Endothelial cell of umbilical vein (primary cell): ENCODE measurements at regions not wholly inside any gene's neighbourhood (a gene's known extent, or its start where the extent isn't known, plus 50 kb on each side); places are given as distances from the start of the nearest gene placed in this dataset.
A peak's percentile ranks its signal among the peaks of the same experiment; 100 is the strongest.

Source experiments
- EZH2 ChIP-seq: IDR thresholded peaks from 2 replicates; pipeline ENCODE4 v1.6.1; 2012; ENCODE audit warnings: borderline replicate concordance, low read depth, mild to moderate bottlenecking, moderate library complexity, low read length, inconsistent platforms; ENCODE audit not compliant: severe bottlenecking
- FOS ChIP-seq: IDR thresholded peaks from 2 replicates; pipeline ENCODE4 v1.6.1; 2011; ENCODE audit warnings: mild to moderate bottlenecking, low read length, moderate library complexity, borderline replicate concordance; ENCODE audit not compliant: insufficient read depth
- GATA2 ChIP-seq: IDR thresholded peaks from 2 replicates; pipeline ENCODE4 v1.7.0; 2011; ENCODE audit warnings: low read depth, mild to moderate bottlenecking, moderate library complexity, mixed read lengths, low read length; ENCODE audit not compliant: insufficient read length, insufficient read depth
- JUN ChIP-seq: IDR thresholded peaks from 2 replicates; pipeline ENCODE4 v1.6.1; 2011; ENCODE audit warnings: borderline replicate concordance, low read depth; ENCODE audit not compliant: insufficient read length, insufficient read depth
- MAX ChIP-seq: IDR thresholded peaks from 2 replicates; pipeline ENCODE4 v1.6.1; 2011; ENCODE audit not compliant: insufficient read depth, insufficient read length
- POLR2A ChIP-seq: IDR thresholded peaks from 2 replicates; pipeline ENCODE4 v1.6.1; 2012; ENCODE audit warnings: low read depth, mild to moderate bottlenecking, control low read depth, low read length
- POLR2AphosphoS5 ChIP-seq: IDR thresholded peaks from 2 replicates; pipeline ENCODE4 v1.6.1; 2012; ENCODE audit warnings: low read depth, mild to moderate bottlenecking, control low read depth, low read length, moderate library complexity; ENCODE audit not compliant: insufficient read depth
- TF ChIP-seq, protein P1 (sequence below), 2 donors: IDR thresholded peaks; 1 replicate in 1 of 2; 2 replicates in 1 of 2; pipeline ENCODE4 v1.5.1; 2011; ENCODE audit warnings: low read length in 2 of 2, mild to moderate bottlenecking in 2 of 2, moderate library complexity in 2 of 2, control low read depth in 1 of 2, inconsistent platforms in 1 of 2, low read depth in 1 of 2; ENCODE audit not compliant: insufficient read depth in 1 of 2; ENCODE audit errors: extremely low read depth in 1 of 2

DNA sequence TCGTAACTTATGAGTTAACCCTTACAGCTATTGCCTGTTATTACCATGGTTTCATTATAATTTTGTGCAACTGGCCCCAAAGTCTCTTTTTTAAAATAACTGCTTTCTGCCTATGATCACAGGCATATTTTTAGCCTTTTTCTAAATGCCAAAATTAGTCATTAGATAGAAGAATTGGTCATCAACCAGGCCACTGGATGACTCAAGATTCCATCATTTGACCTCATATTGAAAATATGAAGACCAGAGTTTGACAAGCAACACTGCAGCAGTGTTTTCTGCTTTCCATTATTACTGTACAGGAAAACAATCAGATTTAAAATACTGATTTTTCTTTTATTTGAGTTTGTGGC lies 54.7 kb upstream of the OTOGL start:
- TF ChIP-seq, protein P1, sequence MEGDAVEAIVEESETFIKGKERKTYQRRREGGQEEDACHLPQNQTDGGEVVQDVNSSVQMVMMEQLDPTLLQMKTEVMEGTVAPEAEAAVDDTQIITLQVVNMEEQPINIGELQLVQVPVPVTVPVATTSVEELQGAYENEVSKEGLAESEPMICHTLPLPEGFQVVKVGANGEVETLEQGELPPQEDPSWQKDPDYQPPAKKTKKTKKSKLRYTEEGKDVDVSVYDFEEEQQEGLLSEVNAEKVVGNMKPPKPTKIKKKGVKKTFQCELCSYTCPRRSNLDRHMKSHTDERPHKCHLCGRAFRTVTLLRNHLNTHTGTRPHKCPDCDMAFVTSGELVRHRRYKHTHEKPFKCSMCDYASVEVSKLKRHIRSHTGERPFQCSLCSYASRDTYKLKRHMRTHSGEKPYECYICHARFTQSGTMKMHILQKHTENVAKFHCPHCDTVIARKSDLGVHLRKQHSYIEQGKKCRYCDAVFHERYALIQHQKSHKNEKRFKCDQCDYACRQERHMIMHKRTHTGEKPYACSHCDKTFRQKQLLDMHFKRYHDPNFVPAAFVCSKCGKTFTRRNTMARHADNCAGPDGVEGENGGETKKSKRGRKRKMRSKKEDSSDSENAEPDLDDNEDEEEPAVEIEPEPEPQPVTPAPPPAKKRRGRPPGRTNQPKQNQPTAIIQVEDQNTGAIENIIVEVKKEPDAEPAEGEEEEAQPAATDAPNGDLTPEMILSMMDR (IDR thresholded peaks at IDR 0.05; ENCODE audit: extremely low read depth in 1 of 2, insufficient read depth in 1 of 2, low read depth in 1 of 2, low read length in 2 of 2) = no peak
- TF ChIP-seq EZH2 (no peak), MAX (no peak), POLR2A (no peak), FOS (peak; percentile 93), JUN (peak; percentile 54), POLR2AphosphoS5 (no peak), GATA2 (peak; percentile 27)
